Nephron progenitor cell (in vitro differentiated cells): ENCODE measurements at regions not wholly inside any gene's neighbourhood (a gene's known extent, or its start where the extent isn't known, plus 50 kb on each side); places are given as distances from the start of the nearest gene placed in this dataset.

Experiments
- DNase-seq: peaks from one replicate; pipeline ENCODE4 v3.0.0; 2021
- H3K27ac Mint-ChIP-seq: 2 replicates; pipeline ENCODE4 v1.8.0; 2021; ENCODE audit warnings: mild to moderate bottlenecking, moderate library complexity, mixed read lengths
- H3K27me3 Mint-ChIP-seq: 2 replicates; pipeline ENCODE4 v1.8.0; 2021; ENCODE audit warnings: mild to moderate bottlenecking, low read depth, mixed read lengths; ENCODE audit not compliant: poor library complexity
- H3K36me3 Mint-ChIP-seq: 2 replicates; pipeline ENCODE4 v1.8.0; 2021; ENCODE audit warnings: low read depth, mixed read lengths
- H3K4me1 Mint-ChIP-seq: 2 replicates; pipeline ENCODE4 v1.8.0; 2021; ENCODE audit warnings: mixed read lengths
- H3K4me3 Mint-ChIP-seq: 2 replicates; pipeline ENCODE4 v1.8.0; 2021; ENCODE audit warnings: mild to moderate bottlenecking, moderate library complexity, mixed read lengths
- H3K9me3 Mint-ChIP-seq: 2 replicates; pipeline ENCODE4 v1.8.0; 2021; ENCODE audit warnings: mild to moderate bottlenecking, moderate library complexity, mixed read lengths
- CTCF ChIP-seq: fragments of 200-600 bp; sonication (generic); IDR thresholded peaks from 2 replicates; pipeline ENCODE4 v1.5.0; 2021; ENCODE audit warnings: antibody characterized with exemption

GRCh38 chr15:77688693-77689092, 56.0 kb upstream of the LINGO1 start:
- H3K4me1 Mint-ChIP-seq, result peaks cover 14% of the 10 kb centered on the region
- DNase-seq, result no peak
- peaks cover 63% of the 10 kb centered on the region for H3K27me3 Mint-ChIP-seq
- H3K36me3 Mint-ChIP-seq, result no peaks in the 10 kb centered on the region
- no peaks in the 10 kb centered on the region for H3K9me3 Mint-ChIP-seq
- no peak overlapping the region for H3K27ac Mint-ChIP-seq
- TF ChIP-seq CTCF, result no peak
- H3K4me3 Mint-ChIP-seq, result no peak overlapping the region

- H3K36me3 Mint-ChIP-seq, result no peaks in the 10 kb centered on the region
- H3K27ac Mint-ChIP-seq, result no peak overlapping the region
- H3K4me3 Mint-ChIP-seq, result no peak overlapping the region
- no peak for TF ChIP-seq CTCF
- no peak for DNase-seq
- peaks cover 63% of the 10 kb centered on the region for H3K27me3 Mint-ChIP-seq
- peaks cover 14% of the 10 kb centered on the region for H3K4me1 Mint-ChIP-seq
- H3K9me3 Mint-ChIP-seq, result no peaks in the 10 kb centered on the region
These were observed 55.6 kb upstream of the LINGO1 start for GRCh38 chr15:77688266-77688665.

GRCh38 chr15:77685082-77685815, 52.5 kb upstream of the LINGO1 start:
- Mint-ChIP-seq H3K27me3 (peaks cover 69% of the 10 kb centered on the region), H3K27ac (no peak overlapping the region), H3K4me3 (no peak overlapping the region), H3K4me1 (peaks cover 14% of the 10 kb centered on the region), H3K36me3 (no peaks in the 10 kb centered on the region), H3K9me3 (no peaks in the 10 kb centered on the region)
- DNase-seq, result no peak
- no peak for TF ChIP-seq CTCF

- peaks cover 69% of the 10 kb centered on the region for H3K27me3 Mint-ChIP-seq
- H3K27ac Mint-ChIP-seq, result no peak overlapping the region
- peaks cover 14% of the 10 kb centered on the region for H3K4me1 Mint-ChIP-seq
- H3K36me3 Mint-ChIP-seq, result no peaks in the 10 kb centered on the region
- no peaks in the 10 kb centered on the region for H3K9me3 Mint-ChIP-seq
- H3K4me3 Mint-ChIP-seq, result no peak overlapping the region
- no peak for TF ChIP-seq CTCF
- DNase-seq, result no peak
These were observed 51.8 kb upstream of the LINGO1 start for GRCh38 chr15:77684341-77685081.

GRCh38 chr15:77682564-77682963, 49.9 kb upstream of the LINGO1 start:
- TF ChIP-seq CTCF, result no peak
- no peak overlapping the region for H3K27ac Mint-ChIP-seq
- H3K27me3 Mint-ChIP-seq, result peaks cover 64% of the 10 kb centered on the region
- DNase-seq, result no peak
- no peaks in the 10 kb centered on the region for H3K36me3 Mint-ChIP-seq
- H3K9me3 Mint-ChIP-seq, result no peaks in the 10 kb centered on the region
- no peak overlapping the region for H3K4me3 Mint-ChIP-seq
- H3K4me1 Mint-ChIP-seq, result no peaks in the 10 kb centered on the region
